ENCODE measurements at regions not wholly inside any gene's neighbourhood (a gene's known extent, or its start where the extent isn't known, plus 50 kb on each side); places are given as distances from the start of the nearest gene placed in this dataset.

DNA sequence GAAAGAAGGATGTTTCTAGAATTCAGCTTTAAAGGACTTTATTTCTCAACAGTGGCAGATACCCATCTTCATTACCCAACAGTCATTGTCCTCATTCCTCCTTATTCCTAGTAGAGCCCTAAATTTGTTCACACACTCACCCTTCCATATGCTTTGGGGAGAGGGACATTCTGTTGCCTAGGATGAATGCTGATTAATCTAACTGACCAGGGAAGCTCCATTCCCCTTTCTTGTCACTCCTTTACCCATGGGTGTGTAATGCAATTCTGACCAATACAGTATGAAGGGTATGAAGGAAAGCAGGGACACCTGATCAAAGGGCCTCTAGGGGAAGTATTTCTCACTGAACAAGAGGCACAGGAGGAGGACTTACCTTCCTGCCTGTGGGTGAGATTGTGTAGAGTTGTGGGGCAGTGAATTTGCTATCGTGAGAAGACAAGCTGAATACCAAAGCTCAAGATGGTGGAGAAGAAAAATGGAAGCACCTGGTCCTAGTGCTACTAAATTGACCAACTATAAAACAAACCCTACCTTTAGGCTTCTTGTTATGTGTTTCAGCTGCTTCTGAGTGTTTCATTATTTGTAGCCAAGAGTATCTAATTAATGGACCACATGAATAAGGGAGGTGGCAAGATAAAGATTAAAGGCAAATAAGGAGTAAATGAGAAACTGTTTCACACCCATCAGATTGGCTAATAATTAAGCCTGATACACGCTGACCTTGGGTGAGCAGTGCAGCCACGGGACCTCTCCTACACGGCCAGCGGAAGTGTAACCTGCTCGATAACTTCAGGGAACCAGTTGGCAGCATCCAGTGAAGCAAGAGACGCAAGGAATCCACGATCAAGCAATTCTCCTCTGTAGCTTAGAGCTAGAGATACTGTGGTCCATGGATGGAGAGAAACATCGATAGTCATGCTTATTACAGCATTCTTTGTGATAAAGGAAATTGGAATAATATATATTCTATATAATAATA lies 202.3 kb downstream of the MYCN start:
- POLR2A ChIA-PET, result no interaction called here

DNA sequence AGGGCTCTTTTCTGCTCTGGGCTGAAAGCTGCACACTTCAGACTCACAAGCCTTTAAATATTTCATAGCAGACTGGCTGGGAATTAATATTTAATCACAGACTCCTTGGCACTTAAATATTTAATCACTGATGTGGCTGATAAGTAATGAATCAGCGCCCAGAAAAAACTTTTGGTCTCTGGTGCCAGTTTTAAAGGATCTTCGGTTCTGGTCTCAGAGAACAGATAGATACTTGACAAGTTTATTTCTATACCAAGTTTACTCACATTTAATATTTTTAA lies 201.2 kb downstream of the MYCN start:
- H3K27me3 Mint-ChIP-seq, result no peaks in the 10 kb centered on the region
- H3K27ac Mint-ChIP-seq, result no peak overlapping the region
- H3K4me3 Mint-ChIP-seq, result no peak overlapping the region
- no peaks in the 10 kb centered on the region for H3K4me1 Mint-ChIP-seq
- H3K9me3 Mint-ChIP-seq, result no peaks in the 10 kb centered on the region
- no peaks in the 10 kb centered on the region for H3K36me3 Mint-ChIP-seq
- DNase-seq, result no peak
- POLR2A ChIA-PET, result no interaction called here
- no peak for ATAC-seq (ENCODE audit: low read depth)

More for the DNA sequence above, 202.3 kb downstream of the MYCN start:
- H3K4me1 Mint-ChIP-seq, result no peaks in the 10 kb centered on the region
- H3K36me3 Mint-ChIP-seq, result no peaks in the 10 kb centered on the region
- no peak overlapping the region for H3K4me3 Mint-ChIP-seq
- ATAC-seq (ENCODE audit: low read depth), result peak; percentile 81
- H3K27ac Mint-ChIP-seq, result no peak overlapping the region
- no peaks in the 10 kb centered on the region for H3K9me3 Mint-ChIP-seq
- no peaks in the 10 kb centered on the region for H3K27me3 Mint-ChIP-seq
- DNase-seq, result peak; percentile 31

DNA sequence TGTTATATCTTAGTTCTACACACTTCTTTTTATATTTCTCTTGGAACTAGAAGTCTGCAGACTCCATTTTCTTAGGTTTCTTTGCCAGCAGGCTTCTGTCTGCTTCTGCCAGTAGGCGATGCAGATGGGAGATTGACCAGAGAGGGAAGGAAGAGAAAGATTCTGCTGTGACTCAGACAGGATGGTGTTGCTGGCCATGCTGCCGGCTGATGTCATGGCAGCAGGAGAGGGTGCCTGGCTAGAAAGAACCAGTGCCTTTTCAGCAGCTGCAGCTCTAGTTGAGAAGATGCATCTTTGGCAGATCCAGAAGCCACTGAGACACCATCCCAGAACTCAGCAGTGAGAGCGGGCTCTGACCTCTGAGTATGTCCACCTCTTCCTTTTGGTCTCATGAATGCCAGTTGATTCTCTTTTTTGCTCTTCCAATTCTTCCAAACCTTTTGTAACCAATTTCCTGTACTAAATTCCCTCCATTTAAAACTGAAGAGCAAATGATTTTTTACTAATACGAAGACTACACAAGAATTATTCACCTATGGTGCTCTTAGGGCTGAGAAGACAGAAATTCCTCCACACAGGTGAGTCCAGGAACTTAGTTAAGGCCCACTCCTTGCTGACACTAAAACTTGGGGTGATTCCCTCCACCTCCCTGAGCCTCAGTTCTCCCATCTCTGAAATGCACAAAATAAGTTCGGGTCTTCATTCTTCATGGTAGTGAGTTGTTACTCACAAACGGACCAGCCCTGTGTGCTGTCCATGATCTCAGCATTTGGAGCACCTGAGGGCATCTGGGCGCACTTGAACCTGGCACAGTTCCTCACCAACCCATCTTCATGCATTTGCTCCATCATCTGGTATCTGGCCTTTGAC lies 200.7 kb downstream of the MYCN start:
- ATAC-seq (ENCODE audit: low read depth), result no peak

DNA sequence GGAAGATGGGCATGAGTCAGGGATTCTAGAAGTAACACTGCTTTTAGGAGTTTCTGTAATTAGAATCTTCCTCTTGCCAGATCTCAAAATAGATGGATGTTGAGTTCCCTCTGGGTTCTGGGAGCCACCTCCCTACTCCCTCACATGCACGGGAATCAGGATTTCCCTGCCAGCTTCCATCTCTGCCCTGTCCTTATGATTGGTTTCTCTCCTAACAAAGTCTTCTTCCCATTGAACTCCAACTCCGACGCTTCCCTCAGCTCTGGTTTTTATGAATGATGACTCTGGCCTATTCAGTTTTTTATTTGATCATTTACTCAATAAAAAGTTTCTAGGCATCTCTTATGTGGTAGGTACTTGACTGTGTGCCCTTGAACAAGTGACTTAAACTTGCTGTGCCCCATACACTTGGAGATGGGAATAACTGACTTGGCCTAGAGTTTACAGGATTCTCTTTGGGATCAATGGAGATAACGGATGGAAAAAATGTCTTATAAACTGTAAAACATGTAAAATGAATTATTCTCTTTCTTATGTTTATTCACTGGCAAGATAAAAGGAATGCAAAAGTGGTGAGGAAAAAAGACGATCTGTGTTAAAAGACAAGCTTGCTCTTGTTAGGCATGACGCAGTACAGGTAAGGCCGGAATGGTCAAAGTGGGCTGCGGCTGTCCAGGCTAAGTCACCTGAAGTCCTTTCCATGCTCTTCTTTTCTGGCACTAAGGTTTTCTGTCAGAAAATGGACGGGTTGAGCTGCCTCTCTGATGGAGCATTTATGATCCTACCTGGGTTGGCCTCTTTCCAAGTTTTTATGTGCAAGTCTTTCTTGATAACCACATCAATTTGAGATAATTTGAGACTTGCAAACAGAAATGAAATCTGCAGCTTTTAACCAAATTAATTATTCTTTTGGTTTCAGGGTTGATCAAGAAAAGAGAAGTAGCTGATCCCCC lies 199.6 kb downstream of the MYCN start:
- Mint-ChIP-seq H3K4me1 (no peaks in the 10 kb centered on the region), H3K9me3 (no peaks in the 10 kb centered on the region), H3K27me3 (no peaks in the 10 kb centered on the region), H3K4me3 (no peak overlapping the region), H3K27ac (no peak overlapping the region), H3K36me3 (no peaks in the 10 kb centered on the region)
- no peak for ATAC-seq (ENCODE audit: low read depth)
- no peak for DNase-seq
- POLR2A ChIA-PET, result no interaction called here

More for the DNA sequence above, 200.7 kb downstream of the MYCN start:
- no peak overlapping the region for H3K4me3 Mint-ChIP-seq
- no peak for DNase-seq
- no peaks in the 10 kb centered on the region for H3K9me3 Mint-ChIP-seq
- POLR2A ChIA-PET, result no interaction called here
- no peaks in the 10 kb centered on the region for H3K4me1 Mint-ChIP-seq
- no peak overlapping the region for H3K27ac Mint-ChIP-seq
- no peaks in the 10 kb centered on the region for H3K36me3 Mint-ChIP-seq
- H3K27me3 Mint-ChIP-seq, result no peaks in the 10 kb centered on the region

DNA sequence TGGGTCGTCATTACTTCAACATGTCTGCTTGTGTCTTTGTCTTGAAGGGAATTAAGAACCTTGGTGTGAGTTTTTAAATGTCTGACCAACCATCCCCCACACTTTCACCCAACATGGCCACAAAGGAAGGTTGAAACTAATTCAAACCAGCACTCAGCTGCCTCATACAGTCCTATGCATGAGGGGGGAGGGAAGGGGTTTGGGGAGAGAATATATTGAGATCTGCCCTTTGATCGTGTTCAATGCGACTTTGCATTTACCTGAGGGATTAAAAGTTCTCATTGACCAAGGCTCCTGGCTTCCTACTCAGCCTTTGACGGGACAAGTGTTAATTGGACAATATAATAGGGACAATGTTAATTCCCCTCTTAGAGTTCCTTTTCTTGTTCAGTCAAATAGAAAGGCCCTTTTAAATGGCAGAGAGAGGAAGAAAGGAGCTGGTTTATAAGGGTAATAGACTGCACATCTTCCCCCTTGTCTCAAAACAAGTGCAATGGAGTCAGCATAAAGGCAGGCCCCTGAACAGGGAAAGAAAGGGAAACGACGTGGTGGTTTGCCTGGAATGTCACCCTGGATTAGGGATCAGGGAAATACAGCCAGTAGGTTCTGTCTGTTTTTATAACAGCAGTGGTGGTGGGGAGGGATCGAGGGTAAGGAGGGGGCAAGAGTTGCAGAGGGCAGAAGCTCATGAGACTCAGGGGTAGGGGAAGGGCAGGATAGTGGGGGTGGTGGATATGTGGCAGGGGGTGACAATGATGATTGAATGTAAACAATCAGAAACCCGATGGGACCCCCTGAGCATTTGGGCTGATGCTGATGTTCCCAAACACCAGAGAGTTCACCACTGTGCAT lies 198.7 kb downstream of the MYCN start:
- ATAC-seq (ENCODE audit: low read depth) (no peak), DNase-seq (no peak)
- POLR2A ChIA-PET, result no interaction called here
- Mint-ChIP-seq H3K36me3 (no peaks in the 10 kb centered on the region), H3K4me3 (no peak overlapping the region), H3K27me3 (no peaks in the 10 kb centered on the region), H3K4me1 (no peaks in the 10 kb centered on the region), H3K27ac (no peak overlapping the region), H3K9me3 (no peaks in the 10 kb centered on the region)

DNA sequence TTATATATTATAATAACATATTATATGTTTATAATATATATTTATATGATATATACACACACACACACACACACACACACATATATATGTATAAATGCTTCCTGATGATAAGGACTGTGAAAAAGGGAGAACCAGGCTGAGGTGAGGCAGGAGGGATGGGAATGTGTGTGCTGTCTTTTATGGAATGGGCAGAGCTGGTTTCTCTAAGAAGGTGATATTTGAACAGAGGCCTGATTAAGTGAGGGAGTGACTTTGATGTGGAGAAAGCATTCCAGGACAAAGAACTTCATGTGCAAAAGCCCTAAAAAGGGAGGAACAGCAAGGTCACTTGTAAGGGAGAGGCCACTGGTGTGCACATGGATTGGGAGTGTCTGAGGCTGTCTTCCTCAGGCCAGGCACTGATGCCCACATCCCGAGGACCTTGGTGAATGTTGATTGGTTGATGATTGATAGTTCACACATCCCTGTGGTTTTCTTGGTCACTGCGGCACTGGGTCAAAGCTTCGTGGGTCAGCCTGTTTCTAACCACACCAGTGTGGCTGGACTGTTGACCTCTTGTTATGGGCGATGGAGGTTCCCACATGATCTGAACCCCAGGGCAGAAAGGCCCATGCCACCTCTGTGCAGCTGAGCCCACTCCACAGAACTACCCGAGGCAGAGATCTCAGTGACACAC lies 196.9 kb downstream of the MYCN start:
- ATAC-seq (ENCODE audit: low read depth), result no peak
- H3K4me1 Mint-ChIP-seq, result no peaks in the 10 kb centered on the region
- H3K9me3 Mint-ChIP-seq, result no peaks in the 10 kb centered on the region
- no peak overlapping the region for H3K27ac Mint-ChIP-seq
- H3K27me3 Mint-ChIP-seq, result no peaks in the 10 kb centered on the region
- H3K4me3 Mint-ChIP-seq, result no peak overlapping the region
- no peak for DNase-seq
- H3K36me3 Mint-ChIP-seq, result no peaks in the 10 kb centered on the region
- POLR2A ChIA-PET, result no interaction called here

DNA sequence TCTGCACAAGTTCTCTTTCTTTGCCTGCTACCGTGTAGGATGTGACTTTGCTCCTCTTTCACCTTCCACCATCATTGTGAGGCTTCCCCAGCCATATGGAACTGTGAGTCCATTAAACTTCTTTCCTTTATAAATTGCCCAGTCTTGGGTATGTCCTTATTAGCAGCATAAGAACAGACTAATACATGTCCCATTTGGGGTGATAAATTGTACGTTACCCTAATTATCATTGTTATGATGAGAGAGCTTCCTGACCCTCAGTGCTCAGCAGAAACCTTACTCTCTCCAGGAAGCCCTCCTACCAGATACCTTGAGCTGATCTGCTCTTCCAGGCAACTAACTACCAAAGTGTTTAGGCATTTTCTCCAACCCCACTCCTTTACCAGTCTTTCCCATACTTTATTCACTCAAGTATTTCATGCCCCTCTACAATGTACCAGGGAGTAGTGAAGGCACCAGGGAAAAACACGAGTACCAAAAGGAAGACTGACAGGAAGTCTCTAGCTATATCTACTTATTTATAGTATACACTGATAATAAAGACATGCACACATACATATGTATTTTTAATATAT lies 196.2 kb downstream of the MYCN start:
- POLR2A ChIA-PET, result no interaction called here
- no peaks in the 10 kb centered on the region for H3K9me3 Mint-ChIP-seq
- H3K4me3 Mint-ChIP-seq, result no peak overlapping the region
- H3K27me3 Mint-ChIP-seq, result no peaks in the 10 kb centered on the region
- H3K4me1 Mint-ChIP-seq, result no peaks in the 10 kb centered on the region
- no peak for DNase-seq
- ATAC-seq (ENCODE audit: low read depth), result no peak
- H3K27ac Mint-ChIP-seq, result no peak overlapping the region
- no peaks in the 10 kb centered on the region for H3K36me3 Mint-ChIP-seq

DNA sequence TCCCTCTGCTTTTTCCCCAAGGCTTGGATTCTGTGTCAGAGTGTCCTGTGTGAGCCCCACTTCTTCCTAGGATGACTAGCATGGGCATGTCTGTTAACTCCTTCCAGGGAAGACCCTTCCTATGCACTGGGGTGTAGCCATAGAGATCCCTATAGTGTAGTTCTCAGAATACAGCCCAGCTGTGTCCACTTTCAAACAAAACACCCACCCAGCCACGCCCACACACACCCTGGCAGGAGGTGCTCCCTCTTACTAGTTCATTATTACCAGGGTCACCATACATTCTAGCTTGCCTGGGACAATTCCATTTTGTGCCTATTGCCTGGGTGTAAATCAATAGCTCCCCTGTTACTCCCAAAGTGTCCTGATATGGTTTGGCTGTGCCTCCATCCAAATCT lies 195.6 kb downstream of the MYCN start:
- H3K27me3 Mint-ChIP-seq, result no peaks in the 10 kb centered on the region
- H3K27ac Mint-ChIP-seq, result no peak overlapping the region
- peaks cover 1% of the 10 kb centered on the region for H3K9me3 Mint-ChIP-seq
- no peak overlapping the region for H3K4me3 Mint-ChIP-seq
- H3K4me1 Mint-ChIP-seq, result no peaks in the 10 kb centered on the region
- no peak for DNase-seq
- no peaks in the 10 kb centered on the region for H3K36me3 Mint-ChIP-seq
- POLR2A ChIA-PET, result no interaction called here
- ATAC-seq (ENCODE audit: low read depth), result no peak

DNA sequence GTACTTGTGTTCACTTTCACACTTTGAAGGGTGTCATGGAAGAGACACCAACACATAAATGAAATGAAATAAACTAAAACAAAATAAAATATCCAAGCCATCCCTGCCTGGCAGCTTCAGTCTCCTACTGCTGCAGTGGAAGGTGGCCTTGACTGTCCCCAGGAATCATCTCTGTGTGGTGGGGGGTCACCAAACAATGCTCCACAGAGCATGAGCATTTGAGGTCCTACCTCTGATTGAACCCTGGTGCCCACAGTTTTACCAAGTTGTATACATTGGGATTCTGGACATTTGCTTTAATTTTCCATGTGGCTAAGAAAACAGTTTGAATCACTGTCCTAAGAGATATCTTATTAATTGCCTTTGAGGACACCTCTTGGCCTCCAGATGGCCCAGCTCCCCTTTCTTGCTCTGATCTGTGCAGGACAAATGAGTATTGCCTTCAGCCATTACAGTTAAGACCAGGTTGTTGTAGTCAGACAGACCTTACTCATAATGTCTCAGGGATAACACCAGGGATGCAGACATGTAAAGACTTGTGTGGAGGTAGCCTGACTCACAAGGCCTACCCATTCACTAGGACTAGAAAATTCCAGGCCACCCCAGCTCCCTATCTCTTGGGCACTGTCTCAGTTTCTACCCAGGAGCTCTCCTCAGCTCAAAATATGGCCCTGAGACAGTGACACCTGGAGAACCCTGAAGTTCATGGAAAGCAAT lies 195.0 kb downstream of the MYCN start:
- no peak overlapping the region for H3K27ac Mint-ChIP-seq

DNA sequence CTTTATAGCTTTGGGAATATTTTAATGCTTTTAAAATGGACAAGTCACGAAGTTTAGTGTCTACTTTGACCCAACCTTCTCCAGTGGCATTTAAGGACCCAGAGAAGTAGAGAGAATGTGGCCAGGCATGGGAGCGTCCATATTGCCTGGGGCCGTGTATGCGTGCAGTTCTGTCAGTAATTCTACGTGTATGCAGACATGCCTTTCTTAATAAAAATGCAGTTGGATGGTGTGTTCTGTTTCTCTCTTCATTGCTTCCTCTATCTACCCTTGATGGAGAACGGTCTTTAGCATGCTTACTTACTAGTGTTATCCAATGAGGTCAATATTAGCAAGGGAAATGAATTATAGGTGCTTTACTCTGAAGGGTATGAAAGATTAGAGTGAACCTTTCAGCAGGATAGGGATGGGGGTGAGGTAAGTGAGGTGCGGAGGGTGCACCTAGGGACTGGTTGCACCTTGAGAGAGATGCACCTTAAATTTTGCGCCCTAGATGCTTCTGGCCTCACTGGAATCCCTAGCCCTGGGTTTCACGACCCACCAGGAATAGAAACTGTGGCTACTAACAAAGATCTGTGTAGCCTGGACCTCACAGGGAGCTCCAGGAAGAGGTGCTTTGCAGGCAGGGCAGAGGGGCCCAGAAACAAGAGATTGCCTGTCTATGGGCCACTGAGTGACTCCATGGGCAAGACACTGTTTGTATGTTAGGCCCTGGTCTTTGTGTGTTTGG lies 194.3 kb downstream of the MYCN start:
- Mint-ChIP-seq H3K4me1 (no peaks in the 10 kb centered on the region), H3K36me3 (no peaks in the 10 kb centered on the region), H3K27me3 (no peaks in the 10 kb centered on the region), H3K27ac (no peak overlapping the region), H3K4me3 (no peak overlapping the region), H3K9me3 (peaks cover 1% of the 10 kb centered on the region)
- POLR2A ChIA-PET, result no interaction called here
- DNase-seq (no peak), ATAC-seq (ENCODE audit: low read depth) (no peak)

More for the DNA sequence above, 195.0 kb downstream of the MYCN start:
- Mint-ChIP-seq H3K27me3 (no peaks in the 10 kb centered on the region), H3K4me1 (no peaks in the 10 kb centered on the region), H3K9me3 (peaks cover 1% of the 10 kb centered on the region), H3K36me3 (no peaks in the 10 kb centered on the region), H3K4me3 (no peak overlapping the region)
- DNase-seq, result no peak
- ATAC-seq (ENCODE audit: low read depth), result no peak
- POLR2A ChIA-PET, result no interaction called here

DNA sequence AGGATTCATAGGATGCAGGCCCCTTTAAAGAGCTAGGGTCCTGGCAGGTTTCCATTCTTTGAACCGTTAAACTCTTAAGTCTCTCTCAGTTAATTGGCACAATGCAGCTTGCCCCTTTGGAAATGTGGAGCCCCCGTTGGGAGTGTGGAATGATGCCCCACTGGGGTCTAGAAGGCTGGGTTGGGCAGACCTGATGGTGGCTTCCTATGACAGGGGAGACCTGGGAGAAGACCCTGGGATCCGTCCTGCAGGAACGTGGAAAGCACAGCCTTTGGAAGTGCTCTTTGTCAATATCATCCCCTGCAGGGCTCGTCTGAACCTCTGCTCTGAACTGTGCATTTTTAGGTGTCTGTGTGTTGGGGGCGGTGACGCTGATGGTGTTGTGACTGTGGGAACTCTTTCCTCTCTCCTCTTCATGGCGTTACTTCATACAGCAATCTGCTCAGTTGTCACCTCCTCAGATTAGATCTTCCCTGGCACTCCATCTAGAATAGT lies 190.6 kb downstream of the MYCN start:
- Mint-ChIP-seq H3K9me3 (peaks cover 1% of the 10 kb centered on the region), H3K4me3 (no peak overlapping the region), H3K27me3 (no peaks in the 10 kb centered on the region), H3K36me3 (no peaks in the 10 kb centered on the region), H3K27ac (no peak overlapping the region), H3K4me1 (no peaks in the 10 kb centered on the region)
- ATAC-seq (ENCODE audit: low read depth), result no peak
- POLR2A ChIA-PET, result no interaction called here
- no peak for DNase-seq

All from activated naive CD8-positive, alpha-beta T cell treated with anti-CD3 and anti-CD28 coated beads, Interleukin-2, amount 10 ng/mL, durations not matched to agents 7 days and 5 days (primary cell).